ENCODE measurements at regions not wholly inside any gene's neighbourhood (a gene's known extent, or its start where the extent isn't known, plus 50 kb on each side); places are given as distances from the start of the nearest gene placed in this dataset.

GRCh38 chr3:188082031-188082430, 71.9 kb upstream of the LPP start:
- Mint-ChIP-seq H3K27ac (no peak overlapping the region), H3K4me1 (peaks cover 5% of the 10 kb centered on the region), H3K9me3 (peaks cover 14% of the 10 kb centered on the region), H3K4me3 (no peak overlapping the region), H3K27me3 (ENCODE audit: low read depth) (peaks cover 17% of the 10 kb centered on the region), H3K36me3 (ENCODE audit: low read depth) (no peaks in the 10 kb centered on the region)
- TF ChIP-seq CTCF (IDR thresholded peaks at IDR 0.05; ENCODE audit: unreplicated experiment in 3 of 3) = no peak

- Mint-ChIP-seq H3K4me3 (no peak overlapping the region), H3K27ac (no peak overlapping the region), H3K36me3 (ENCODE audit: low read depth) (no peaks in the 10 kb centered on the region), H3K9me3 (peaks cover 14% of the 10 kb centered on the region), H3K27me3 (ENCODE audit: low read depth) (peaks cover 20% of the 10 kb centered on the region), H3K4me1 (peaks cover 5% of the 10 kb centered on the region)
- TF ChIP-seq CTCF (IDR thresholded peaks at IDR 0.05; ENCODE audit: unreplicated experiment in 3 of 3) = no peak
Measured at GRCh38 chr3:188082450-188082849, 71.5 kb upstream of the LPP start.

DNA sequence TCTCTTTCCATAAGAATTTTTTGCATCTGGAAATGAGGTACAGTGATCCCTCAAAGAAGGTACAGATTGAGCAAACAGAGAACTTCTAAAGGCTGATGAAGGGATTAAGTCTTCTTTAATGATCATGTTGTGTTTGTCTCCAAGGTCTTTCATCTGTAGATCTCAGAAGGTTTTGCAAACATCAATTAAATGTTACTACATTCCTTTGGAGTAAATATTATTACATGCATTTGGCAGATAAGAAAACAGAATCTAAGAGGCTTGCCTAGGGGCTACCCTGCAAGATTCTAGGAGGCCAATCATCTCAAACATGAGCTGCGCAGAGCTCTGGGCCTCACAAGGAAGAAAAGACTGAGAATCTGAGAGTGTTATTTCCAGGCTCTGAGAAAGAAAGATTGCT, 70.9 kb upstream of the LPP start:
- no peak for TF ChIP-seq CTCF (IDR thresholded peaks at IDR 0.05; ENCODE audit: unreplicated experiment in 3 of 3)
- H3K4me3 Mint-ChIP-seq = no peak overlapping the region
- peaks cover 20% of the 10 kb centered on the region for H3K27me3 Mint-ChIP-seq (ENCODE audit: low read depth)
- H3K4me1 Mint-ChIP-seq = peaks cover 5% of the 10 kb centered on the region
- no peaks in the 10 kb centered on the region for H3K36me3 Mint-ChIP-seq (ENCODE audit: low read depth)
- H3K9me3 Mint-ChIP-seq = peaks cover 14% of the 10 kb centered on the region
- no peak overlapping the region for H3K27ac Mint-ChIP-seq

DNA sequence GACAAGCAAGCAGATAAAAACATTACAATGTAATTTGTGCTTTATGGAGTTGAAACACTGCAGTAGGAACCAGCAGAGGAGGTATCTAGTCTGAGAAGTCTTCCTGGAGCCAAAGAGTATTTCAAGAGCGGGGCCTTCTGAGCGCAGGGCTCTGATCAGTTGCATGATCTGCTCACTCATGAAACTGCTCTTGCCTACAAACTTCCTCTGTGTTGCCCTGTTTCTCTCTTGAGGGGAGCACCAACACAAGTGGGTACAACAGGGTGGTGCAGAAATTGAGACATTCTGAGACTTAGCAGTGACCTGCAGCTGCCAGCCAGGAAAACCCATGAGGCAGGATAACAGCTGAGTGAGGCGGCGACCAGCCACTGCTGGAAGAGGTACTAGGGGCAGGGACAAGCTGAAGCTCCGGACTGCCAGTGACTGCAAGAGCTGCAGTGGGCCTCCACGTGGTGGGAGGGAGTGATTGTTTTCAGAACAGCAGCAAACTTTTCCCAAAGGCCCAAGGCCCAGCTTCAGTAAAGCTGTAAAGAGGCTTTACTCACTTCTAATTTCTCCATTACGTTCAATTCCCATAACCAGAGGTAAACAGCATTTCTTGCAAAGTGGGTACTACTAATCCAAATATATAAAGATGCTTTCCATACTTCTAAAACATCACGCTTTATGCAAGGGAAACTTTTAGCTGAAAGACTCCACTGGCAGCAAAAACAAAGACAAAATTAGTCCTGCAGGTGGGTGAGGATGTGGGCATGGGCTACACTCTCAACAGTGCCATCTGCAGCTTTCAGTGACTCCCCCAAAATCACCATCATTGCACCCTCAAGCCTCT, 69.0 kb upstream of the LPP start:
- Mint-ChIP-seq H3K27ac (no peak overlapping the region), H3K27me3 (ENCODE audit: low read depth) (peaks cover 25% of the 10 kb centered on the region), H3K4me1 (peaks cover 5% of the 10 kb centered on the region), H3K4me3 (no peak overlapping the region), H3K36me3 (ENCODE audit: low read depth) (no peaks in the 10 kb centered on the region), H3K9me3 (peaks cover 4% of the 10 kb centered on the region)
- no peak for TF ChIP-seq CTCF (IDR thresholded peaks at IDR 0.05; ENCODE audit: unreplicated experiment in 3 of 3)

- no peaks in the 10 kb centered on the region for H3K9me3 Mint-ChIP-seq
- H3K27me3 Mint-ChIP-seq (ENCODE audit: low read depth) = peaks cover 29% of the 10 kb centered on the region
- no peak for TF ChIP-seq CTCF (IDR thresholded peaks at IDR 0.05; ENCODE audit: unreplicated experiment in 3 of 3)
- H3K36me3 Mint-ChIP-seq (ENCODE audit: low read depth) = no peaks in the 10 kb centered on the region
- no peak overlapping the region for H3K27ac Mint-ChIP-seq
- no peak overlapping the region for H3K4me3 Mint-ChIP-seq
- peaks cover 5% of the 10 kb centered on the region for H3K4me1 Mint-ChIP-seq
Measured at GRCh38 chr3:188085584-188086560, 68.1 kb upstream of the LPP start.

All from nephron (organoid).